Hematopoietic multipotent progenitor cell treated with erythropoietin and hydrocortisone succinate and interleukin-3 and kit ligand, for 8 days (in vitro differentiated cells): ENCODE measurements at regions not wholly inside any gene's neighbourhood (a gene's known extent, or its start where the extent isn't known, plus 50 kb on each side); places are given as distances from the start of the nearest gene placed in this dataset.

Experiments used
- DNase-seq: peaks from one replicate; pipeline ENCODE4 v3.0.0-alpha.2; 2015

DNA sequence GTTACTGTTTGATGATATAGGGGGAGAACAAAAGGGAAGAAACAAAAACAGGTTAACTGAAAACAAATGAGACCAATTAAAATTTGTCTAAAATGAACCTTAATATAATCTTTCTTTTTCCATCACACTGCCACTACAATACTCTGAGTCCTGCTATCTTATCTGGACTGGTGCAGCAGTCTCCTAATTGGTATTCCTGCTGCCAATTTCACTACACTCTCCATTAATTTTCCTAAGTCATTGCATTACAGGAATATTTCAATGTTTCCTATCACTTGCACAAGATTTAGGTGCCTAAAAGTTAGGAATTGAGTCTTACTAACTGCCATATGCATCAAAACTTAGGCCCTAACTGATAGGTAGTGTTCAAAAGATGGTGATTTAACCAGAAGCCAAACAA, 884.9 kb upstream of the MGAT4C start:
- DNase-seq = no peak

DNA sequence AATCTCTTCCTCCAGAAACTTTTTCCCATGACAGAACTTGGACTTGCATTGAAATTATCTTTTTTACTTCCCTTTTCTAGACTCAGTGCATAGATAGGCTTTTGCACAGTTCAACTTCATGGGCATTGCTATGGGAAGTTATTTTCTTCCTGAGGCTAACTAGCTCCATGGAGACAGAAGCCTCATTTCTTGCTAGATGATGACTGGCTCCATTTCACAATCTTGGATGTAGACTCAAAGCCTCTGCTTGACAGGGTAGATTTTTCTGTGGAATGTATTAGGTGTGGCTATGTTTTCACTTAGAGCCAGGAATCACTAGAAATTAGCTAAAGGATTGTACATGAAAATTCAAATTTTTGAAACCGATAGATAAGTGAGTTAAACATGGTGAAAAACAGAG, 884.1 kb upstream of the MGAT4C start:
- DNase-seq = no peak

DNA sequence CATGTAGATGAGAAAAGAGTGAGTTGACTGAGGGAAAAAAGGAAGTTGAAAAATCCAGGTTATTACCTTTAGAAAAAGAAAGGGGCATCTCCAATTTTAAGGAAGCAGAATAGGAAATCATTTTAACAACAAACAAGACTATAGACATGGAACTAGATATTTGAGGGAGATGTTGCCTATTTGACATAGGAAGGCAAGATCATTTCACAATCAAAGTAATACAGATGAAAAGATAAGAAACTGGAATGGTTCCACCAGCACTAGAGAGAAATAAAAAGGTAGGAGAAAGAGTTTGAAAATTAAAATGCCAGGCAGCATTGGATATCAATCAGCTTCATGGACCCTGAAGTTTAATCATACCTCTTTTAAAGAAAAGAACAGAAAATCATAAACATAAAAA, 881.0 kb upstream of the MGAT4C start:
- no peak for DNase-seq

DNA sequence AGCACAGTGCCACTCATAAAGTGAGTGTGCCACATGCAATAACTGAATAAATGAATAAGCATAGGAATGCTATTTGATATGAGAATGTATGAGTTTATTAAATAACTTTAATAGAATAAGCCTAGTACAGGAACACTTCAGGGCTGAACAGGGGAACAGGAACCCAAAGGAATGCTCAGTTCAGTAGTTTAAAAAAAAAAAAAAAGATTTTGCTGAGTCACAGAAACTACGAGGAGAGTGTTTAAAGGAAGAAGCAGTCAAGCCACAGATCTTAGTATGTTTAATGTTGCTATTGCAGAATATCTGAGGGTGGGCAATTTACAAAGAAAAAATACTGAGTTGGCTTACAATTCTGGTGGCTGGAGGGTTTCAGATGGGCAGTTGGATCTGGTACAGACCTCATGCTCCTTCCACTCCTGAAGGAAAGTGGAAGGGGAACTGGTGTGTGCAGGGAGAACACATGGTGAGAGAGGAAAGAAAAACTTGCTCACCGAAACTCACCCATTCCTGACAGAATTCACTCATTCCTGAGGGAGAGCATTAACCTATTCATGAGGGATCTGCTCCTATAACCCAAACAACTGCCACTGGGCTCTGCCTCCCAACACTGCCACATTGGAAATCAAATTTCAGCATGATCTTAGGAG, 880.3 kb upstream of the MGAT4C start:
- no peak for DNase-seq

DNA sequence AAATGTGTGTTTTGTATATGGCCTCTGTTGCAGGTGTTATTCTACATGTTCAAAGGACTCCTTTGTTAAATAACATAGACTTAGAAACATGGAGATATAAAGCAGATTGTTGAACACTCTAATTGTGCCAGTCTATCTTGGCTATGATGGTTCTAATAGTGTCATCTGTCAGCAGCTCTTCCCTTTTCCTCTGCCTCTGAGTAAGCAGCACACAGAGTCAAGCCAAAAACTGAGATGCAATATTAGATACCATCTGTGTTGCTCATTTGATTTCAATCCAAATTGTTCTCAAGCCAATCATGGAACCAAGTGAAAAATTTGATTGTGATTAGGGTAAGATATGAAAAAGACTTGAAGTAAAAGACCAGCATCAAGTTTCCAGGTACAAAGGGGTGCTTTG, 871.1 kb upstream of the MGAT4C start:
- no peak for DNase-seq

DNA sequence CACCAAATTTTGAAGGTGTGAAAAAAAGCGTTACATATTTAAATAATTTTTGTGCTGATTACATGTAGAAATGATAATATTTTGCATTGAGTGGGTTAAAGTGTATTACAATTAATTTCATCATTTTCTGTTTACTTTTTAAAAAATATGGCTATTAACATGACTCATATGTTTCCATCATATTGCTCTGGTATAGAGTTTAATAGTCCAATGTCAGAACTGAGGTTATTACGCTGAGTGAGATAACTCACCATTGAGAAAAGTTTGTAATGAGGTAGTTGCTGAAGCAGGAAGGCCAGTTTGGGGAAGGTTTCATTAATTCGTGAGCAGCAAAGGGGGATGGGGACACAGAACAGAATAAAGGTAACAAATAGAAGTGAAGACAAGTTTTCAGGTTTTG, 865.7 kb upstream of the MGAT4C start:
- DNase-seq = no peak

DNA sequence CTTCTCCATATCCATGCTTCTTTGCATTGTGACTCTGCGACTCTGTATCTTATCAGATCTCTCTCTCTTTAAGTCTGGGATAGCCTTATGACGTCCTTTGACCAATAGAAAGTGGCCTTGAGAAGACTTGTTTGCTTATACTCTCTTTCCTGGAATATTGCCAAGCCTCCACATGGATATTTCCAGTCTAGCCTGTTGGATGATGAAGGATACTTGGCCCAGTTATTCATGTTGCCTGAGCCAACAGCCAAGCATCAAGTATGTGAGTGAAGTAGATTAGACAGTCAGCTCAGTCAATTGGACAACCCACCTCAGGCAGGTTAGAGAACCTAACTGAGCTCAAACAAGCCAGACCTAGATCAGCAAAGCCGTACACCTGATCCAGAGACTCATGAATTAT, 864.2 kb upstream of the MGAT4C start:
- no peak for DNase-seq

DNA sequence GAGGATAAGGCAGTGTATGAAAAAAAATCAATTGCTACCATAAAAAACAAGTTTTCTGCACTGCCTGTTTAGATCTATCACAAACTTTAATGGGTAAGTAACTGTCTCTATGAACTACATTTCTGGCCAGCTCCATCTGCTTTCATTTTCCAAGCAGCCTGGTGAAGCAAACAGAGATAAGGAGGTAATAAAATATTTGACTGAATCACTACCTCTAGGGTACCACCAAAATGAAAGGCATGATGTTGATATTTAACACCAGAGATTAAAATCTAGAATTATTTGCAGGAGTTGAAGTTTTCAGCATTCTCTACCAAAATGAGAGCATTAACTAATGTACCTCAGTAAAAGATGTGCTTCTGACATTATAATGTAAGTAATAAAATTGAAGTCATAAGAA, 863.5 kb upstream of the MGAT4C start:
- no peak for DNase-seq

DNA sequence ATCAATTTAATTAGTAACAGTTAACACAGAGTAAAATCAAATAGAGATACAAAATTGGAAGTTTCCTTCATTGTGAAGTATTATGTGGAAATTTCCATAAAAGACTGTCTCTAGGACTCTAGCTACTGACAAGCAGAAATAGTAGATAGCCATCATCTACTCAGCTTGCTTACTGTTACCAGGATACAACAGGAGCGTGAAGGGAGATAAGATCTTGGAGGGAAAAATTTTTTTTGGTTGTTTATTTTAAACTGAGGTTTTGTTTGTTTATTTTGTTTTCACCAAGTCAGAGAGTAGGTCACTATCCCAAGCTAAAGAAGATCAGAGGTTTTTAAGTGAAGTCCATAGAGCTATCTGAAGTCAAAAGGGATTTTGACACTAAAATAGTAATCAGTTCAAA, 861.3 kb upstream of the MGAT4C start:
- no peak for DNase-seq

DNA sequence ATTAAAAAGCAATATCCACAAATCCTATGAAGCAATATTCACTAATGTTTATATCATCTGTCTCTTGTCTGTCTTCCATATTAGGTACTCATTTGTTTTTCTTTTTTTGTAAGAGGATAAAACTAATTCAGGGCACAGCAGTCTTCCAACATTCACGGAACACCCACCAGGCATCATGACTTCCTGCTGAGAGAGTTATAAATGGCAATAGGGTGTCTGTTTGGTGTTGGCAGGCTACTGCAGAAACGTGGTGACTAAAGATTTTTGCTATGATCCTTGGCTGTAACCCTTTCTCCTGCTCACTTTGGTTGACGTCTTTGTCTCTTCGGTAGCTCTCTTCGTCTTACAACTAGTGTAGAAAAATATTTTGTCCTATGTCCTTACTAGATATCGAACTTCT, 860.6 kb upstream of the MGAT4C start:
- DNase-seq = no peak

DNA sequence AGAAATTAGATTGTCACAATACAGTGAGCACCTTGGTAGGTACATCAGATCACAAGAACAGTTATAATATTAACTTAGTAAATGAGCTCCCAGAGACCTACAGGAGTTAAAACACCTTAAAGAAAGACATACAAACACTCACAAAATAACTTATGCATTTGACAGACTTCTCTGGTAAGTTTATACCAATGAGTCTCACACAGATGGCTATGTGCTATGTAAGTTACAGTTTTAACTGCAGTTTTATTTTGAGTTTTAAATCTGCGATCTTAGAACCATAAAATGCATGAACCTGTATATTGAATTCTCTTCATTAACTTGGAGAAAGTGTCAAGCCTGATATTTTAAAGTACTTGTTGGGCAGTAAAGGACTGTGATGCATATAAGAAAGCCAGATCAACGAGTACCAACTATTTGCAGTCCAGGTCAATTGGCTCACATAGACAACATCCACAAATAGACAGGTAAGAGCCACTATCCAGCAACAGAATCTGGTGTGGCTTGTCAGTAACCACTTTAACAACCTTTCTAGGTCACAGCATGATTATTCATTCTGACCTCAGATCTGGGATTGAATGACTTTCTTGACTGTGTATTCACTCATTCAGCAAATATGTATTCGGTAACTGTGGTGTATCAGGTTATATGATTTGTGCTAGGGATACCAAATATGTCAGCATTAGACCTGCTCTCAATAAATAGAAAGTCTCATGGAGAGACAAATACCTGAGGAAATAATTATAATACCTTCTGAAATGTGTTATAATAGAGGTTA, 856.6 kb upstream of the MGAT4C start:
- DNase-seq = no peak

DNA sequence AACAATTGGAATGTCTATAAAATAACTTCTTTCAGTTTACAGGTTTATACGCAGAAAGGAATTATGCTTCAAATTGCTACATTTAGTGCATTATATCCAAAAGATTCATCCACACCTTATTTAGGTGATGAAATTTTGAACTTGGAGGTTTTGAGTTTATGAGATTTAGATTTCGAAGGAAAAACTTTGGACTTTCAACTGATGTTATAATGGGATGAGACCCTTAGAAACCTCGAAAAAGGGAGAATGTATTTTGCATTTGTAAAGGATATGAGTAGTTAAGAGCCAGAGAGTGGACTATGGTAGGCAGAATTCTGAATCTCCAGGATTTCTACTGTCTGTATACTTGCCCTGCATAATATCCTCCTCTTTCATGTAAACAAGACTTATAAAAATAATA, 851.6 kb upstream of the MGAT4C start:
- no peak for DNase-seq

DNA sequence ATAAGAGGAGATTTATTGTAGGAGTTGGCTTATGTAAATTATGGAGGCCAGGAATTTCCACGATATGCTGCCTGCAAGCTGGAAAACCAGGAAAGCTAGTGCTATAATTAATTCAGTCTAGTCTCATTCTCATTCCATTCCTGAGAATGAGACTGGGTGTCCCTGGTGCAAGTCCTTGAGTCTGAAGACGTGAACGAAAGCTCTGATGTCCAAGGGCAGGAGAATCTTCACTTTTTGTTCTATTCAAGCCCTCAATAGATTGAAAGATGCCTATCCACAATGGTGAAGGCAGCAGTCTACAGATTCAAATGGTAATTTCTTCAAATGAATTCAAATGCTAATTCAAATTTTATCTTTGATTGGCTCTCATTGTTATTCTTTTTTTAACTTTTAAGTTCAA, 851.1 kb upstream of the MGAT4C start:
- no peak for DNase-seq

DNA sequence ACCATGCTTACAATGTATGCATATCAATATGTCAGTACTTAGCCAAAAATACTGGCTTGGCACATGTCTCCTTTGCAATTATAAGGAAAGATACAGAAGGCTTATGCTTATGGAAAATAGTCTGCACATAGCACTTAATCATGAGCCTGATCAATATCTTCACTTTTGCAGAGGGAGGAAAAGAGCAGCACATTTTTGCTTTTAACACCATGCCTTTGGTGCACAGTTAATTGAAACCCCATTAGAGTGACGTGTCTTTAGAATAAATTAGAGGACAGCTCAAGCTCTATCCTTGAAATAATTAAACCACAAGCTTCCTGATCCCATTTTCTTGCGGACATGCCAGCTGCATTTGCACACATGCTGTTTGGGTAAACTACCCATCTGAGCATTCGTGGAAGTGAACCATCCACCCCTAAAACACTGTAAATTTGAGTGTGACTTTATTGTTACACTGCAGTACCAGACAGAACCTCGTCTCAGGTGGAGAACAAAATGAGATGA, 839.9 kb upstream of the MGAT4C start:
- no peak for DNase-seq

DNA sequence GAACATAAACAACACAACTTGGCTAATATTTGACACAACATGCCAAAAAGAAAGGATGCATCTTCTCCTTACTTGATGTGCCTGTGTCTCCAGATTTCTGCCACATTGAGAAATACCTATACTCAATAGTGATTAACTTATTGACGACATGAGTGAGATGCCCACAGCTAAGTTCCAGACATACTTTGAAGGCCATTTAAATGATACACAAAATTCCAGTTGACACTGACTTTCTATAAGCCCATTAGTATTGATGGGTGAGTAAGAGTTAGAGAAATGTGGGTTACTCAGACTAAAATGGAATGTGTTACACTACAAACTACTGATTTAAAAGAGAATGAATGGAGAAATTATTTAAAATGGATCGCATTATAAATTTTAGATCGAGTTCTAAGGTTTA, 838.2 kb upstream of the MGAT4C start:
- DNase-seq = no peak

DNA sequence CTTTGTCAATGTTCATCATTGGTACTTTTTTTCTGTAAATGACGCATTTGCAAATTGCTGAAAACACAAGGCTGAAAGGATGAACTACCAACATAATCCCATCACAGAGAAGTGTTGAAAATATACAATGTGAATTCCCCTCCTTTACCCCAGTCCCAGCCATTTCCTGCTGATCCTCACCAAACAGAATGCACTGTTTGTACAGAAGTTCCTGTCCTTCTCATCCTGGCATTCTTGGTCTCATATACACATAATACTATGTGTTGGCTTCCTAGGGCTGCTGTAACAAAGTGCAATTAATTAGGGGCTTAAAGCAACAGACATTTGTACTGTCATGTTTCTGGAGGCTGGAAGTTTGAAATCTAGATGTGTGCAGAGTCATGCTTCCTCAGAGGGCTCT, 836.2 kb upstream of the MGAT4C start:
- no peak for DNase-seq

DNA sequence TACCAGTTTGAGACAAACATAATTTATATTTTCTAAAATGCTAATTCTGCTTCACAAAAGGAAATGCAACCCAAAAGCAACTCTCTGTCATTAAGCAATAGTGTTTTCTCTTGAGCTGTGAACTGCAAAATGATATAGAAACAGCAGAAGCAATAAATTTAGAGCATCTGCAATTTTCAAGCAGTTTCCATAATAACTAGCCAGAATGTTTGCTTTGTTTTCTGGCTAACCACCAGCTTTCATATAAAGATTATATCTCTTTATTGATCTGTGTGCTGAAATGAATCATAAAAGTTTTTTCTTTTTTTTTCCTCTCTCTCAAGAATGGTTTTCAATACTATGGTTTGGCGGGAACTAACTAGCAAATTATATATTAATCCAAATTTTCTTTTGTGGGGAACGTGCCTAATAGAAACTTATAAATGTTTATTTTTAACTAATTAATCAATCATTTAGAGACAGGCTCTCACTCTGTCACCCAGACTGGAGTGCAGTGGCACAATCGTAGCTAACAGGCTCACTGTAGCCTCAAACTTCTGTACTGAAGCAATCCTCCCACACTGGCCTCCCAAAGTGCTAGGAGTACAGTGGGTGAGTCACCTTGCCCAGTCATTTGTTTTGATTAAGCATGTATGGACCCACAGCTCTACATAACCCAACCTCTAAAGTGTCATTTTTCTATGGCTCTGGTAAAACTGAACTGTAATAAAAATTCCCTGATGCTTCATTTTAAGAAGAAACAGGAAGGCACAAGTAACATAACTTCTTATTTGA, 830.1 kb upstream of the MGAT4C start:
- no peak for DNase-seq

DNA sequence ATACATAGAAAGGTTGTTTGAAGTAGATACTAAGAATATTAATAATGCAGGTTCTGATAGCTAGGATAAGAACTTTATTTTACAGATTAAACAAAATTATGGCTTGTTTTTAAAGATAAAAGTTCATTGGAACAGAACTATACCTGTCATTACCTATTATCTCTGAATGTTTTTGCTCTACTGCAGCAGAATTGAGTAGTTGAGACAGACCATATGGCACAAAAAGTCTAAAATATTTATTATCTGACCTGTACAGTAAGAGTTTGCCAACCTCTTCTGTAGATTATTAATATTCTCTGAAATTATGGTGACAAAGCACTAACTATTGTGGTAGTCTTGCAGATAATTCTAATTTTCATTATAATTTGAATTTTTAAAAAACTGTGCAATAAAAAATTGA, 829.1 kb upstream of the MGAT4C start:
- DNase-seq = no peak

DNA sequence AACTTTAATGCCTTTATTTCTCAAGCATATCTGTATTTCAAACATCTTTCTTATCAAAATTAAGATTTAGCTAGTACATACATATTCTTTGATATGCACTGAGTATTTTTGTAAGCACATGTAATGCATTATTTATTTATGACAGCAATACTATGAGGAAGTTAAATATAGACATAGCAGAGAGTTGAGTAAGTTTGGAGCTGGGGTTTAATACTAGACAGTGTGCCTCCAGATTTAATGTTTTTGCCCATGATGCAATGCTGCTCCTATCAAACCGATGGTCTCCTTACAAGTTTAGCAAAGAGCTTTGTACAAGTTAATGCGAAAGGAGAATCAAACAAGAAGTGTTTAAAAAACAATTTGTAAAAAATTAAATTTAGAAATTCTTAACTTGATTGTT, 826.6 kb upstream of the MGAT4C start:
- DNase-seq = no peak

DNA sequence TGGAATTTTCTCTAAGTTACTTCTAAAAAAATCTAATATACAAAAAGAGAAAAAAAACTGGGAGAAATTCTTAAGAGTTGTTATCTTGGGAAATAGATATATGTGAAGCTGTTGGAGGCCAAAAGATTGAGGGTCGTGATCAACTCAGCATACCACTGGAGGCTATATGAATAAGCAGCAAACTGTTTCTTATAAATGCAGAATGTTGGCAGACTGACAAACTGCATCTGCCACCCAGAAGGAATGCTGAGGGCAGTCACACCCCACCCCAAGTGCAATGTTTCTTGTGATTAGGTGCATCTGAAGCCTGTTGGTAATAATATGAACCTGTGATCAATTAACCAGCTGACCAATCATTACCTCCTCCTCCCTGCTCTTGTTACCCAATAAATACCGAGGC, 818.6 kb upstream of the MGAT4C start:
- DNase-seq = no peak

DNA sequence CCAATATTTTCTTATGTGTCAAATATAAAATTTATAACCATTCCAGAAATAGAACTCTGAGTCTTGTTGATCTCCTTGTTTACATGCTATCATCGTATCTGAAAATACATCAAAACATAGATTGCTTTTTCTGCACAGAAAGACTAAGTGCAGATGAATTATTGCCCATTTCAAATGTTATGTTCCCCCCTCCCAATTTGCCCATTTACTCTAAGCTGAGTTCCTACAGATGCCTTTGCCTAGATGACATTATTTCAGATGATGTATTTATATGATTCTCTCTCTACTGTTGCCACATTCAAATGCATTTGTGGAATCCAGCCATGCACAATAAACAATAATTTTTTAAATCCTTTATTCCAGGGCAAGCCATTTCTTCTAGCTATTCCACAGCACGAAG, 810.1 kb upstream of the MGAT4C start:
- DNase-seq = no peak

DNA sequence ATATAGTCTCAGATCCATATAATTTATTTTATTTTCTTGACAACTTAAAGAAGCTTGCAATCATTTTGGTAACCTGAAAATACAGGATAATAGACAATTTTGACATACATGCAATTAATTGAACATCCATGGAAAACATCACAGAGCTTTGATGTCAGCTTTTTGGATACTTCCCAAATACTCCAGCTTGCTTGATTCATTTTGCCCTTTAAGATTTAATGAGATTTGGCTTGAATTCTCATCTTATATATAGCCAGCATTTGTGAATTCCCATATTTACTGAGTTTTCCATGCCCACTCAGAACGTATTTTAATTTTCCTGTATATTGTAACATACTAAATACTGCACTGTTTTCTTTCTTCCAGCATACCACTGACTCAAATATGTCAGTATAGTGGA, 803.0 kb upstream of the MGAT4C start:
- DNase-seq = no peak

DNA sequence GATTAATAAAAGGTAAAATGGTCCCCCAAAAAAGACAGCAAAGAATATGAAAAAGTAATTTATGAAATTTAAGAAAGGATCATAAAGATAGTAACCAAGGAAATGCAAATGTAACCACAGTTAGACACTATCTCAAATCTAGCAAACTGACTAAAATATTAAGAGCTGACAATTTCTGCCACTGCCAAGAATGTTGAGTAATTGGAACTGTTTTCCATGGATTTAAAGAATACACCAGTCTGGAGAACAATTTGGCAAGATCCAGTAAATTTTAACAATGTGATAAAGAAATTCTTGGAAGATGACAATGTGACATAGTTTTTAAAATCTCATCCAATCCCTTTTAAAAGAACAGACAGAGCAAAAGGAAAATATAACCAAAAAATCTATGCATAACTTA, 798.0 kb upstream of the MGAT4C start:
- no peak for DNase-seq

DNA sequence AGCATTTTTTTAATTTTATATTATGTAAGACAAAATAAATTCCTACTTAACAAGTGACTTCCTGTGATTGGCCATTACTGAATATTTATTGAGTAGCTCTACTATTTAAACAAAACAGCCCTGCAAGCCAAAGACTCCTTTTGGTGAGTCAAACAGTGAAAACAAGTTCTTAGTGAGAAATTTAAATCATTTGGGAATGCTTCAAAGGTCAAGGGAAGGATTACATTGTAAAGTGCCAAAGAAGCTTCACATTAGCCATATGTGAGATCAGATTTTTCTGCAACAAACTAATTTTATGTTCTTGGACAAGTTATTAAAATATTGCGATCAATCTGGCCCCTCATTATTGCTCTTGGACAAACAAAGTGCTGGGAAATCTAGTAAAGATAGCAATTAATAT, 795.4 kb upstream of the MGAT4C start:
- no peak for DNase-seq
